AG09309 (cell line): ENCODE measurements at regions not wholly inside any gene's neighbourhood (a gene's known extent, or its start where the extent isn't known, plus 50 kb on each side); places are given as distances from the start of the nearest gene placed in this dataset.

Experiments used
- DNase-seq: peaks from one replicate; pipeline ENCODE4 v3.0.0-alpha.2; 2010; ENCODE audit warnings: low read depth
- H3K4me3 ChIP-seq: 2 replicates; pipeline ENCODE4 v1.5.1; 2011; ENCODE audit warnings: mild to moderate bottlenecking, low read depth, low read length, moderate library complexity; ENCODE audit not compliant: control insufficient read depth
- TF ChIP-seq, protein P1 (sequence below): IDR thresholded peaks from 2 replicates; pipeline ENCODE4 v1.5.1; 2011; ENCODE audit warnings: mild to moderate bottlenecking, low read depth, low read length, inconsistent platforms; ENCODE audit not compliant: insufficient read depth, control insufficient read depth; ENCODE audit errors: missing control alignments

DNA sequence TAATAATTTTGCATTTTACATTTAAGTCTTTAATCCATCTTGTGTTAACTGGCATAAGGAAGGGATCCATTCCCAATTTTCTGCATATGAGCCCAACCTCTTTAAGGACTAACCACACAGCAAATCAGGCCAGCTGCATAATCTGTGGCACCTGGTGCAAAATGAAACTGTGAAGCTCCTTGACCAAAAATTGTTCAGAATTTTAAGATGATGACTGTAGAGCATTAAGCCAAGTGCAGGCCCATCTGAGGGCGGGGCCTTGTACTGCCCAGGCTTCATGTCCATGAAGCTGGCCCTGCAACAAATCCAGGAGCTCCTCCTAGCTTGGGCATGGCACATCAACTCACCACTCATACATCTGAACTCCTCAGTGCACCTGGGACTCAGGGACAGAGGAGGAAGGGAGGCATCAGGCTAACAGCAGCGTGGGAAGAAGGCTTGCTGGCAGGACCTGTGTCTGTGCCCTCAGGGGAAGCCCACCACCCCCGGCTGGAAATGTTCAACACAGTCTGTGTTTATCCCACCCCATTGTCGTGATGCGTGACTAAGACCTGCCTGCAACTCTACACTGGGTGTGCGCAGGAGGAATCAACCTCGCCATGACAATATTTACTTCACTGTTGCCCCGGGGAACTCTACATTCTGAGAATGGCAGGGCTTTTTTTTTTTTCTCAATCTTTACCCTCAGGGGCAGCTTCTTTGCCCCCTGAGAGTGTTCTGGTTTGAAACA, 128.9 kb upstream of the SIX2 start:
- TF ChIP-seq, protein P1, sequence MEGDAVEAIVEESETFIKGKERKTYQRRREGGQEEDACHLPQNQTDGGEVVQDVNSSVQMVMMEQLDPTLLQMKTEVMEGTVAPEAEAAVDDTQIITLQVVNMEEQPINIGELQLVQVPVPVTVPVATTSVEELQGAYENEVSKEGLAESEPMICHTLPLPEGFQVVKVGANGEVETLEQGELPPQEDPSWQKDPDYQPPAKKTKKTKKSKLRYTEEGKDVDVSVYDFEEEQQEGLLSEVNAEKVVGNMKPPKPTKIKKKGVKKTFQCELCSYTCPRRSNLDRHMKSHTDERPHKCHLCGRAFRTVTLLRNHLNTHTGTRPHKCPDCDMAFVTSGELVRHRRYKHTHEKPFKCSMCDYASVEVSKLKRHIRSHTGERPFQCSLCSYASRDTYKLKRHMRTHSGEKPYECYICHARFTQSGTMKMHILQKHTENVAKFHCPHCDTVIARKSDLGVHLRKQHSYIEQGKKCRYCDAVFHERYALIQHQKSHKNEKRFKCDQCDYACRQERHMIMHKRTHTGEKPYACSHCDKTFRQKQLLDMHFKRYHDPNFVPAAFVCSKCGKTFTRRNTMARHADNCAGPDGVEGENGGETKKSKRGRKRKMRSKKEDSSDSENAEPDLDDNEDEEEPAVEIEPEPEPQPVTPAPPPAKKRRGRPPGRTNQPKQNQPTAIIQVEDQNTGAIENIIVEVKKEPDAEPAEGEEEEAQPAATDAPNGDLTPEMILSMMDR: no peak
- no peak for DNase-seq
- no peak overlapping the region for H3K4me3 ChIP-seq

DNA sequence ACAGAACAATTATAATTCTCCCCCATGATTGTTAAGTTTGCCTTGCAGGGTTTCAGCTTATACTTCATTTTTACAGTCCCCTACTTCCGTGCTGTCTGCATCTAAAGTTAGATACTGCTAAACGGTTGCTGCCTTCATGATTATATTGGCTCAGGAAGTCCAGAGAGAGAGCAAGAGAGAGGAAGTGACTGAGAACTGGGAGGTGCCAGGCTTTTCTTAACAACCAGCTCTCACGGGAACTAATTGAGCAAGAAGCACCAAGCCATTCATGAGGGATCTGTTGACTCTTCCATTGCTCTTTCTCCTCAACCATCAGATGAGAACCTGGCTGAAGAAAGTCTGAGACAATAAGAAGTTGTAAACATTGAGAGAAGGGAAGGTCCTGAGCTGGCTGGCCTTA, 125.5 kb upstream of the SIX2 start:
- no peak for DNase-seq
- no peak overlapping the region for H3K4me3 ChIP-seq
- TF ChIP-seq, protein P1: no peak

DNA sequence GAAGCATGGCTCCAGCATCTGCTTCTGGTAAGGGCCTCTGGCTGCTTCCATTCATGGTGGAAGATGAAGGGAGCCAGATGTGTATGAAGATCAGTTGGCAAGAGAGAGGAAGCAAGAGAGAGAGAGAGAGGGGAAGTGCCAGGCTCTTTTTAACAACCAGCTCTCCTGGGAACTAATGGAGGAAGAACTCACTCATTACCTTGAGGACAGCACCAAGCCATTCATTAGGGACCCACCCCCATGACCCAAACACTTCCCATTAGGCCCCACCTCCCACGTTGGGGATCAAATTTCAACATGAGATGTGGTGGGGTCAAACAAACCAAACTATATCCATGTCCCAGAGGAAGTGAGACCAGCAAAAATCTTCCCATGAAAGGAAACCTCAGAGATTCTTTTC, 124.8 kb upstream of the SIX2 start:
- no peak overlapping the region for H3K4me3 ChIP-seq
- DNase-seq: no peak

DNA sequence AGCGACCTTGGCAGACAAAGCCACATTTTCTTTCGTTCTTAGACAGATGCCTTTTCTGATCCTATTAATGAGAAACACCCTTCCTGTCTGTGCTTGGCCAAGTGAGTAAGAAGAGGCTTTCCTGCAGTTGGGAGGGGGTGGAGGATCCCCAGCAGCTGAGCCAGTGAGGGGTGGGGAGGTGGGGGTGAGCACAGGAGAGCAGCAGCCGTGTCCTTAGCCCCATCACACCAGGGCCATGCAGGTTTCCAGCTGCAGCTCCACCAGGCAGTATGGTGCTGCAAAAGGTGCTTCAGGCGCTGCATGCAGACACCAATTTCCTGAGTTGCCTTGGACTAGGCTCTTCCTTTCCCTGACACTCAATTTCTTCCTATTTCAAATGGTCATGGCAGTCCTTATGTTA, 123.3 kb upstream of the SIX2 start:
- TF ChIP-seq, protein P1: no peak
- DNase-seq: no peak

More for the DNA sequence above, 124.8 kb upstream of the SIX2 start:
- TF ChIP-seq, protein P1: no peak

DNA sequence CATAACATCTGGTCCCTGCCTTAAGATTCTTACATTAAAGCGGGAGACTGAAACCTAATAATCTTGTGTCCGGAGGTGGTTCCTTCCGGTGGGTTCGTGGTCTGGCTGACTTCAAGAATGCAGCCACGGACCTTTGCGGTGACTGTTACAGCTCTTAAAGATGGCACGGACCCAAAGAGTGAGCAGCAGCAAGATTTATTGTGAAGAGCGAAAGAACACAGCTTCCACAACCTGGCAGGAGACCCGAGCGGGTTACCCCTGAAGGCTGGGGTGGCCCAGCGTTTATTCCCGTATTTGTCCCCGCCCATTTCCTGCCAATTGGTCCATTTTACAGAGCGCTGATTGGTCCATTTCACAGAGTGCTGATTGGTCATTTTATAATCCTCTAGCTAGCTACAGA, 122.3 kb upstream of the SIX2 start:
- H3K4me3 ChIP-seq: no peak overlapping the region
- TF ChIP-seq, protein P1: no peak
- no peak for DNase-seq

More for the DNA sequence above, 123.3 kb upstream of the SIX2 start:
- H3K4me3 ChIP-seq: no peak overlapping the region

DNA sequence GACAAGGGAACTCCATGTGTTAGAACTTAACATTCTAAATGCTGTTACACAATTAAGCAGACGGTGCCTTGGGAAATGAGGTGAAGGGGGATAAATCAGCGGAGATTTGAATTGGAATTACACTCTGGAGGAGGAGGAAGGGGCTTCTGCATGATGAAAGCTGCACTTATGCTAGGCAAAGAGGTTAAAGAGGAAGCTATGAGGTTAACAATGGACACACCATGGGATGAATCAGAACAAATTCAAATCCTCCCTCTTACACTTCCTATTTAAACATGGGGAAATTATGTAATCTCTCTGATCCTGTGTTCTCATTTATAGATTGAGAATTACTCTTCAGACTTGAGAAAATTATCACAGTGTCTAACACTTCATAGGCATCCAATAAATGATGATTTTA, 121.5 kb upstream of the SIX2 start:
- TF ChIP-seq, protein P1: no peak
- no peak for DNase-seq
- no peak overlapping the region for H3K4me3 ChIP-seq

DNA sequence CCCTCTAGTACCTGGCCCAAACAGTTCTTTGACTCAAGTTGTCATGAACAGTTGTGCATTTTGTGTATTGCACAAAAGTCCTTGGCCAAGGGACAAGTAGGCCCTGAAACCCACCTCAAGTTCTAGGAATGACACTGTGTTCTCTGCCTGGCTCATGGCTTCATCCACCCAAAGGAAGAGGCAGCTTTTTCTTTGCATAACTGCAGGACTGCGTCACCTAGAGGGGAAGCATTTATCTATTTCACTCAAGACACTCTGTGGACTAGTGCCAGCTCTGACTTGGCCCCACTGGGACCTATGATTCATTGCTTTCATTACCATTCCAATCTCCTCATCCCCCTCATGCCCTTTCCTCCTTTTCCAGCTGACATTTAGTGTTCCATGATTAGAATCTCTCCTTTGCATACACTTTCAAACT, 119.3 kb upstream of the SIX2 start:
- TF ChIP-seq, protein P1: peak; percentile 19
- DNase-seq: peak; percentile 89
- no peak overlapping the region for H3K4me3 ChIP-seq
